Astrocyte (in vitro differentiated cells and primary cell): ENCODE measurements at regions not wholly inside any gene's neighbourhood (a gene's known extent, or its start where the extent isn't known, plus 50 kb on each side); places are given as distances from the start of the nearest gene placed in this dataset.

Experiments
- EZH2 ChIP-seq: IDR thresholded peaks from 2 replicates; pipeline ENCODE4 v1.6.1; 2012; ENCODE audit warnings: mild to moderate bottlenecking, low read length, inconsistent platforms; ENCODE audit not compliant: insufficient read depth
- TF ChIP-seq, protein P1 (sequence below): IDR thresholded peaks from 2 replicates; pipeline ENCODE4 v1.5.1; 2011; ENCODE audit warnings: low read depth, mild to moderate bottlenecking, inconsistent platforms, low read length, moderate library complexity; ENCODE audit not compliant: insufficient read depth

DNA sequence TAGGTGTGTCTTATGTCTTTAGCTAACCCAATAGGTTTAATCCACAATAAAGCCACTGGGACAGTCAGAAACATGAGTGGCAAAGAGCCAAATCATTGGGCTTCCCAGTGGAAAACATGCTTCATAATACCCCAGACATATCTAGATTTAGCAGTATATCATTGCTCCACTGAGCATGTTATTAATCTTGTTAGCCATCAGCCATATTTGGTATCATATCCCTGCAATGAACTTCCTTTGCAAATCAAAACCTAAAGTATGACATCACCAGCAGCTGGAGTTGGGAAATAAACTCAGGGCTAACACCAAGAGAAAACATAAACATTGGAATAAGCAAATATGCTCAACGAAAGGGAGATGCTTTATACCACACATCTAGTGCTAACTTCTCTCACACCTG is 280.8 kb upstream of the NOCT start:
- TF ChIP-seq, protein P1, sequence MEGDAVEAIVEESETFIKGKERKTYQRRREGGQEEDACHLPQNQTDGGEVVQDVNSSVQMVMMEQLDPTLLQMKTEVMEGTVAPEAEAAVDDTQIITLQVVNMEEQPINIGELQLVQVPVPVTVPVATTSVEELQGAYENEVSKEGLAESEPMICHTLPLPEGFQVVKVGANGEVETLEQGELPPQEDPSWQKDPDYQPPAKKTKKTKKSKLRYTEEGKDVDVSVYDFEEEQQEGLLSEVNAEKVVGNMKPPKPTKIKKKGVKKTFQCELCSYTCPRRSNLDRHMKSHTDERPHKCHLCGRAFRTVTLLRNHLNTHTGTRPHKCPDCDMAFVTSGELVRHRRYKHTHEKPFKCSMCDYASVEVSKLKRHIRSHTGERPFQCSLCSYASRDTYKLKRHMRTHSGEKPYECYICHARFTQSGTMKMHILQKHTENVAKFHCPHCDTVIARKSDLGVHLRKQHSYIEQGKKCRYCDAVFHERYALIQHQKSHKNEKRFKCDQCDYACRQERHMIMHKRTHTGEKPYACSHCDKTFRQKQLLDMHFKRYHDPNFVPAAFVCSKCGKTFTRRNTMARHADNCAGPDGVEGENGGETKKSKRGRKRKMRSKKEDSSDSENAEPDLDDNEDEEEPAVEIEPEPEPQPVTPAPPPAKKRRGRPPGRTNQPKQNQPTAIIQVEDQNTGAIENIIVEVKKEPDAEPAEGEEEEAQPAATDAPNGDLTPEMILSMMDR, result no peak
- no peak for TF ChIP-seq EZH2
